ENCODE measurements at regions not wholly inside any gene's neighbourhood (a gene's known extent, or its start where the extent isn't known, plus 50 kb on each side); places are given as distances from the start of the nearest gene placed in this dataset.

DNA sequence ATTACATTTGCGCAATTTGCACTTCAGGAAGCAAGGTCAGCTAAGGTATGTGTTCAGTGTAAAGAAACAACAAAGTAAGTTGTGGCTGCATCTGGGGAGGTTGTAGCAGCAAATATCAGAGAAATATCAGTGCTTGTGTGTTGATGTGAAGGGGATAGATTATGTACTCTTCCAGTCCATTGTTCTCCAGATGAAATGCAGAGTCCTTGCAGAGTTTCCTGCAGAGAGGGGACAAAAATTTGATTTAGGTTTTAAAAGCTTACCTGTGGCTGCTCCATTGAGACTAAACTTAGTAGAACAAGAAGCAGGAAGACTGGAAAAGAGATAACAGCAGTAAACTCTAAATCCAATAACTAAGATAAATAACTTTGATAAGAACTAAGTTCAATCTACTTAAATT, 952.2 kb downstream of the CDH18 start:
- Histone ChIP-seq H2BK5ac (ENCODE audit: low read depth, low read length, poor library complexity, severe bottlenecking) (no peak overlapping the region), H3K56ac (ENCODE audit: extremely low read depth, insufficient read depth, low read length) (no peak overlapping the region), H3K4me3 (ENCODE audit: insufficient read depth, low read depth, low read length) (no peak overlapping the region), H2AFZ (replicated peaks; ENCODE audit: low read length, poor library complexity) (no peak overlapping the region), H3K9ac (ENCODE audit: low read depth, low read length) (no peak overlapping the region), H2AK9ac (replicated peaks; ENCODE audit: low read depth, low read length, poor library complexity) (no peak overlapping the region), H4K8ac (ENCODE audit: low read depth in 2 of 2, low read length in 2 of 2) (no peak overlapping the region), H3K36me3 (ENCODE audit: control insufficient read depth, insufficient read depth, low read length) (no peaks in the 10 kb centered on the region), H2BK120ac (ENCODE audit: low read depth, low read length) (no peak overlapping the region), H4K91ac (ENCODE audit: insufficient read depth, low read depth, low read length) (no peak overlapping the region), H4K5ac (ENCODE audit: low read depth, low read length) (no peak overlapping the region), H3K18ac (ENCODE audit: low read depth, low read length) (no peak overlapping the region), H4K20me1 (ENCODE audit: insufficient read depth, low read length) (no peaks in the 10 kb centered on the region), H3K79me1 (ENCODE audit: low read depth in 1 of 2, low read length in 2 of 2) (no peaks in the 10 kb centered on the region), H3K14ac (replicated peaks; ENCODE audit: low read depth, low read length) (no peak overlapping the region), H2BK15ac (ENCODE audit: low read depth, low read length) (no peak overlapping the region), H3K27me3 (ENCODE audit: control insufficient read depth, insufficient read depth, low read length) (no peaks in the 10 kb centered on the region), H3K4me1 (ENCODE audit: control insufficient read depth, insufficient read depth, low read length) (no peaks in the 10 kb centered on the region), H3K9me3 (ENCODE audit: control insufficient read depth, insufficient read depth, low read length) (peaks cover 2% of the 10 kb centered on the region; the same call in 1 of the 2 replicates), H3K23ac (ENCODE audit: low read depth, low read length) (no peak overlapping the region), H3K27ac (ENCODE audit: insufficient read depth, low read length) (no peak overlapping the region), H3K4ac (ENCODE audit: low read depth, low read length) (no peak overlapping the region), H2BK20ac (ENCODE audit: low read depth, low read length) (no peak overlapping the region), H3K4me2 (ENCODE audit: low read depth, low read length) (no peak overlapping the region), H2AK5ac (ENCODE audit: low read depth, low read length) (no peak overlapping the region), H3K9me1 (ENCODE audit: insufficient read depth, low read length) (no peaks in the 10 kb centered on the region)
- in situ Hi-C loops (cut with MboI; ENCODE audit: low sequenced_read_pairs) (no loop called here), intact Hi-C loops (cut with micrococcal nuclease) (no loop called here), dilution Hi-C loops (cut with HindIII; ENCODE audit: low sequenced_read_pairs, unreplicated experiment) (no loop called here)
- ChIA-PET POLR2A (ENCODE audit: unreplicated experiment) (no interaction called here), CTCF (interaction anchor here (0.6 kb wide), 1 partner anchor 21 kb away, joined by 3 read pairs; no protein-coding TSS in a partner anchor)
- TF ChIP-seq RAD21 (IDR thresholded peaks at IDR 0.05; ENCODE audit: low read length) (no peak), RCOR1 (IDR thresholded peaks at IDR 0.05; ENCODE audit: insufficient replicate concordance, low read length) (no peak), MAFK (IDR thresholded peaks at IDR 0.05; ENCODE audit: low read depth, low read length) (no peak), MAZ (IDR thresholded peaks at IDR 0.05; ENCODE audit: borderline replicate concordance, low read depth, low read length) (no peak), NFE2L2 (IDR thresholded peaks at IDR 0.05; ENCODE audit: low read depth, low read length) (no peak), MXI1 (IDR thresholded peaks at IDR 0.05; ENCODE audit: borderline replicate concordance, low read depth, low read length) (no peak), POLR2A (IDR thresholded peaks at IDR 0.05; ENCODE audit: low read depth, low read length) (no peak), CHD1 (IDR thresholded peaks at IDR 0.05; ENCODE audit: low read depth, low read length) (no peak), SMC3 (IDR thresholded peaks at IDR 0.05; ENCODE audit: low read depth, low read length) (no peak), CEBPB (IDR thresholded peaks at IDR 0.05; ENCODE audit: low read depth, low read length) (no peak), BHLHE40 (IDR thresholded peaks at IDR 0.05; ENCODE audit: low read depth, low read length) (no peak), RFX5 (IDR thresholded peaks at IDR 0.05; ENCODE audit: low read depth, low read length) (no peak), FOS (IDR thresholded peaks at IDR 0.05; ENCODE audit: low read depth, low read length) (no peak)
- TF ChIP-seq, protein P1, sequence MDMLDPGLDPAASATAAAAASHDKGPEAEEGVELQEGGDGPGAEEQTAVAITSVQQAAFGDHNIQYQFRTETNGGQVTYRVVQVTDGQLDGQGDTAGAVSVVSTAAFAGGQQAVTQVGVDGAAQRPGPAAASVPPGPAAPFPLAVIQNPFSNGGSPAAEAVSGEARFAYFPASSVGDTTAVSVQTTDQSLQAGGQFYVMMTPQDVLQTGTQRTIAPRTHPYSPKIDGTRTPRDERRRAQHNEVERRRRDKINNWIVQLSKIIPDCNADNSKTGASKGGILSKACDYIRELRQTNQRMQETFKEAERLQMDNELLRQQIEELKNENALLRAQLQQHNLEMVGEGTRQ (IDR thresholded peaks at IDR 0.05; ENCODE audit: low read depth, low read length), result no peak
- TF ChIP-seq, protein P2, sequence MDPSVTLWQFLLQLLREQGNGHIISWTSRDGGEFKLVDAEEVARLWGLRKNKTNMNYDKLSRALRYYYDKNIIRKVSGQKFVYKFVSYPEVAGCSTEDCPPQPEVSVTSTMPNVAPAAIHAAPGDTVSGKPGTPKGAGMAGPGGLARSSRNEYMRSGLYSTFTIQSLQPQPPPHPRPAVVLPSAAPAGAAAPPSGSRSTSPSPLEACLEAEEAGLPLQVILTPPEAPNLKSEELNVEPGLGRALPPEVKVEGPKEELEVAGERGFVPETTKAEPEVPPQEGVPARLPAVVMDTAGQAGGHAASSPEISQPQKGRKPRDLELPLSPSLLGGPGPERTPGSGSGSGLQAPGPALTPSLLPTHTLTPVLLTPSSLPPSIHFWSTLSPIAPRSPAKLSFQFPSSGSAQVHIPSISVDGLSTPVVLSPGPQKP (IDR thresholded peaks at IDR 0.05; ENCODE audit: borderline replicate concordance, low read depth, low read length), result no peak
- TF ChIP-seq, protein P3, sequence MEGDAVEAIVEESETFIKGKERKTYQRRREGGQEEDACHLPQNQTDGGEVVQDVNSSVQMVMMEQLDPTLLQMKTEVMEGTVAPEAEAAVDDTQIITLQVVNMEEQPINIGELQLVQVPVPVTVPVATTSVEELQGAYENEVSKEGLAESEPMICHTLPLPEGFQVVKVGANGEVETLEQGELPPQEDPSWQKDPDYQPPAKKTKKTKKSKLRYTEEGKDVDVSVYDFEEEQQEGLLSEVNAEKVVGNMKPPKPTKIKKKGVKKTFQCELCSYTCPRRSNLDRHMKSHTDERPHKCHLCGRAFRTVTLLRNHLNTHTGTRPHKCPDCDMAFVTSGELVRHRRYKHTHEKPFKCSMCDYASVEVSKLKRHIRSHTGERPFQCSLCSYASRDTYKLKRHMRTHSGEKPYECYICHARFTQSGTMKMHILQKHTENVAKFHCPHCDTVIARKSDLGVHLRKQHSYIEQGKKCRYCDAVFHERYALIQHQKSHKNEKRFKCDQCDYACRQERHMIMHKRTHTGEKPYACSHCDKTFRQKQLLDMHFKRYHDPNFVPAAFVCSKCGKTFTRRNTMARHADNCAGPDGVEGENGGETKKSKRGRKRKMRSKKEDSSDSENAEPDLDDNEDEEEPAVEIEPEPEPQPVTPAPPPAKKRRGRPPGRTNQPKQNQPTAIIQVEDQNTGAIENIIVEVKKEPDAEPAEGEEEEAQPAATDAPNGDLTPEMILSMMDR (conservative IDR thresholded peaks at IDR 0.05; ENCODE audit: low read depth, low read length), result no peak
- no TSS peak for BruUV-seq (replicated peaks)
- no peak for ATAC-seq (ENCODE audit: low read depth)
- DNase-seq, result no peak
- no CpG with 5 or more reads among the region's 1 CpG for WGBS, 2 experiments (ENCODE audit: extremely low coverage in 2 of 2, insufficient read length in 1 of 2)

Data from IMR-90 (cell line).